OCI-LY7 (cell line): ENCODE measurements at regions not wholly inside any gene's neighbourhood (a gene's known extent, or its start where the extent isn't known, plus 50 kb on each side); places are given as distances from the start of the nearest gene placed in this dataset.

Experiments
- BruUV-seq: library from RNA; stranded (reverse); fragments of 400-500 nt; replicated peaks from 2 replicates; lab custom pipeline; 2021; lab: Mats Ljungman, UMichigan
- CTCF ChIA-PET: fragments of 300-600 bp; sonication (Branson Sonifier 250); formaldehyde crosslinking; loops from one replicate; lab custom pipeline; 2022; ENCODE audit warnings: antibody characterized with exemption; ENCODE audit not compliant: unreplicated experiment; lab: Charles Lee
- POLR2A ChIA-PET: fragments of 300-600 bp; sonication (Branson Sonifier 250); formaldehyde crosslinking; loops from one replicate; lab custom pipeline; 2022; ENCODE audit warnings: antibody characterized with exemption; lab: Charles Lee
- DNase-seq: peaks from one replicate; pipeline ENCODE4 v3.0.0-alpha.2; 2015; ENCODE audit warnings: low spot score
- H2AFZ ChIP-seq: fragments of 200-600 bp; sonication (generic), shearing (Covaris generic); 2 replicates; pipeline ENCODE4 v1.6.1; 2014; ENCODE audit warnings: mild to moderate bottlenecking, antibody characterized with exemption, low read length, moderate library complexity
- H3K27ac ChIP-seq: fragments of 200-600 bp; sonication (generic); 2 replicates; pipeline ENCODE4 v1.5.1; 2014; ENCODE audit warnings: mixed run types, low read depth, mild to moderate bottlenecking, moderate library complexity, low read length, inconsistent platforms; ENCODE audit not compliant: poor library complexity, severe bottlenecking
- H3K36me3 ChIP-seq: fragments of 200-600 bp; sonication (generic); 2 replicates; pipeline ENCODE4 v1.6.1; 2014; ENCODE audit warnings: mild to moderate bottlenecking, antibody characterized with exemption, low read length, moderate library complexity, mixed read lengths; ENCODE audit not compliant: insufficient read depth
- H3K4me1 ChIP-seq: fragments of 200-600 bp; sonication (generic); 2 replicates; pipeline ENCODE4 v1.5.1; 2014; ENCODE audit warnings: mild to moderate bottlenecking, low read length; ENCODE audit not compliant: insufficient read depth, poor library complexity, severe bottlenecking
- H3K4me2 ChIP-seq: fragments of 200-600 bp; sonication (generic); 2 replicates; pipeline ENCODE4 v1.6.1; 2014; ENCODE audit warnings: mild to moderate bottlenecking, low read length
- H3K4me3 ChIP-seq: fragments of 200-600 bp; sonication (generic); 2 replicates; pipeline ENCODE4 v1.5.1; 2014; ENCODE audit warnings: mild to moderate bottlenecking, low read depth, low read length; ENCODE audit not compliant: poor library complexity, severe bottlenecking
- H3K79me2 ChIP-seq: fragments of 200-600 bp; sonication (generic); 2 replicates; pipeline ENCODE4 v1.6.1; 2016; ENCODE audit warnings: low read depth, mild to moderate bottlenecking, low read length, moderate library complexity, mixed read lengths; ENCODE audit not compliant: insufficient read depth
- H3K9me2 ChIP-seq: fragments of 200-600 bp; sonication (generic); 2 replicates; pipeline ENCODE4 v1.6.1; 2016; ENCODE audit warnings: mild to moderate bottlenecking, low read length, mixed read lengths; ENCODE audit not compliant: insufficient read depth
- H3K9me3 ChIP-seq: fragments of 200-600 bp; sonication (generic); 2 replicates; pipeline ENCODE4 v1.6.1; 2014; ENCODE audit warnings: mild to moderate bottlenecking, mixed run types, low read length, mixed read lengths
- H4K20me1 ChIP-seq: fragments of 200-600 bp; sonication (generic); 2 replicates; pipeline ENCODE4 v1.6.1; 2014; ENCODE audit warnings: mild to moderate bottlenecking, antibody characterized with exemption, low read length, moderate library complexity, mixed read lengths; ENCODE audit not compliant: insufficient read depth
- EZH2phosphoT487 ChIP-seq: fragments of 200-600 bp; sonication (generic); IDR thresholded peaks from 2 replicates; pipeline ENCODE4 v1.6.1; 2018; ENCODE audit warnings: low read depth, borderline replicate concordance, mild to moderate bottlenecking, mixed run types, antibody characterized with exemption, low read length, moderate library complexity, mixed read lengths
- intact Hi-C: fragments of 100-400 bp; cut with micrococcal nuclease; formaldehyde crosslinking; loops from one replicate; pipeline ENCODE4 v1.10.0; 2022; ENCODE audit not compliant: unreplicated experiment
- TF ChIP-seq, protein P1 (sequence below): fragments of 200-600 bp; sonication (generic); conservative IDR thresholded peaks from 2 replicates; pipeline ENCODE4 v1.5.1; 2014; ENCODE audit warnings: mild to moderate bottlenecking, antibody characterized with exemption, low read length, moderate library complexity, mixed read lengths

GRCh38 chr17:15006421-15007128 is 258.6 kb downstream of the PMP22 start:
- no peak for DNase-seq
- H3K4me1 ChIP-seq: no peaks in the 10 kb centered on the region
- CTCF ChIA-PET: no interaction called here
- no peak overlapping the region for H3K4me3 ChIP-seq
- no peak overlapping the region for H2AFZ ChIP-seq
- H3K27ac ChIP-seq: no peak overlapping the region
- H4K20me1 ChIP-seq: no peaks in the 10 kb centered on the region
- no peak for TF ChIP-seq EZH2phosphoT487
- TF ChIP-seq, protein P1, sequence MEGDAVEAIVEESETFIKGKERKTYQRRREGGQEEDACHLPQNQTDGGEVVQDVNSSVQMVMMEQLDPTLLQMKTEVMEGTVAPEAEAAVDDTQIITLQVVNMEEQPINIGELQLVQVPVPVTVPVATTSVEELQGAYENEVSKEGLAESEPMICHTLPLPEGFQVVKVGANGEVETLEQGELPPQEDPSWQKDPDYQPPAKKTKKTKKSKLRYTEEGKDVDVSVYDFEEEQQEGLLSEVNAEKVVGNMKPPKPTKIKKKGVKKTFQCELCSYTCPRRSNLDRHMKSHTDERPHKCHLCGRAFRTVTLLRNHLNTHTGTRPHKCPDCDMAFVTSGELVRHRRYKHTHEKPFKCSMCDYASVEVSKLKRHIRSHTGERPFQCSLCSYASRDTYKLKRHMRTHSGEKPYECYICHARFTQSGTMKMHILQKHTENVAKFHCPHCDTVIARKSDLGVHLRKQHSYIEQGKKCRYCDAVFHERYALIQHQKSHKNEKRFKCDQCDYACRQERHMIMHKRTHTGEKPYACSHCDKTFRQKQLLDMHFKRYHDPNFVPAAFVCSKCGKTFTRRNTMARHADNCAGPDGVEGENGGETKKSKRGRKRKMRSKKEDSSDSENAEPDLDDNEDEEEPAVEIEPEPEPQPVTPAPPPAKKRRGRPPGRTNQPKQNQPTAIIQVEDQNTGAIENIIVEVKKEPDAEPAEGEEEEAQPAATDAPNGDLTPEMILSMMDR: no peak
- H3K4me2 ChIP-seq: no peak overlapping the region
- H3K9me2 ChIP-seq: no peaks in the 10 kb centered on the region
- no TSS peak for BruUV-seq
- POLR2A ChIA-PET: no interaction called here
- H3K9me3 ChIP-seq: no peaks in the 10 kb centered on the region
- no peaks in the 10 kb centered on the region for H3K79me2 ChIP-seq
- intact Hi-C loops: no loop called here
- H3K36me3 ChIP-seq: no peaks in the 10 kb centered on the region

DNA sequence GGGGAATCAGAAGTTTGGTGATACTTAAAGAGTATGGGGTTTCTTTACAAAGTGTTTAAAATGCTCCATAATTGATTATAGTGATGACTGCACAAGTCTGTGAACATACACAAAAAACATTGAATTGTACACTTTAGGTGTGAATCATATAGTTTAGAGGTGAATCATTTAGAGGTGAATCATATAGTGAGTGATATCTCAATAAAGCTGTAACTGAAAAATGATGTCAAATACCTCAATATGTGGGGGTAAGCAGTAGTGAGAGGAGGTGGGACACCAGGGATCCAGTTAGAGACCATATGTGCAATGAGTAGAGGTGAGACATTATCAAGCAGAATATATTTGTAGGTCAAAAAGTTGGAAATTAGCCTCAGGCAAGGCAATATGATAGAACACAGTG is 264.5 kb downstream of the PMP22 start:
- Histone ChIP-seq H3K4me2 (no peak overlapping the region), H3K36me3 (no peaks in the 10 kb centered on the region), H3K9me3 (no peaks in the 10 kb centered on the region), H2AFZ (no peak overlapping the region), H3K4me1 (no peaks in the 10 kb centered on the region), H3K9me2 (no peaks in the 10 kb centered on the region), H3K79me2 (no peaks in the 10 kb centered on the region), H3K27ac (no peak overlapping the region), H4K20me1 (no peaks in the 10 kb centered on the region), H3K4me3 (no peak overlapping the region)
- CTCF ChIA-PET: no interaction called here
- no TSS peak for BruUV-seq
- TF ChIP-seq, protein P1: no peak
- intact Hi-C loops: no loop called here
- POLR2A ChIA-PET: no interaction called here
- no peak for DNase-seq

- DNase-seq: no peak
- Histone ChIP-seq H3K9me3 (no peaks in the 10 kb centered on the region), H3K4me3 (no peak overlapping the region), H3K27ac (no peak overlapping the region), H2AFZ (no peak overlapping the region), H3K4me1 (no peaks in the 10 kb centered on the region), H3K36me3 (no peaks in the 10 kb centered on the region), H3K9me2 (no peaks in the 10 kb centered on the region), H4K20me1 (no peaks in the 10 kb centered on the region), H3K4me2 (no peak overlapping the region), H3K79me2 (no peaks in the 10 kb centered on the region)
- intact Hi-C loops: loop anchor here (10.0 kb wide), 1 partner anchor 48 kb away; no protein-coding TSS in a partner anchor
- POLR2A ChIA-PET: no interaction called here
- CTCF ChIA-PET: no interaction called here
- TF ChIP-seq EZH2phosphoT487: no peak
- TF ChIP-seq, protein P1: no peak
- no TSS peak for BruUV-seq
These were observed 267.8 kb downstream of the PMP22 start for GRCh38 chr17:14997290-14997689.
